ENCODE measurements at regions not wholly inside any gene's neighbourhood (a gene's known extent, or its start where the extent isn't known, plus 50 kb on each side); places are given as distances from the start of the nearest gene placed in this dataset.

DNA sequence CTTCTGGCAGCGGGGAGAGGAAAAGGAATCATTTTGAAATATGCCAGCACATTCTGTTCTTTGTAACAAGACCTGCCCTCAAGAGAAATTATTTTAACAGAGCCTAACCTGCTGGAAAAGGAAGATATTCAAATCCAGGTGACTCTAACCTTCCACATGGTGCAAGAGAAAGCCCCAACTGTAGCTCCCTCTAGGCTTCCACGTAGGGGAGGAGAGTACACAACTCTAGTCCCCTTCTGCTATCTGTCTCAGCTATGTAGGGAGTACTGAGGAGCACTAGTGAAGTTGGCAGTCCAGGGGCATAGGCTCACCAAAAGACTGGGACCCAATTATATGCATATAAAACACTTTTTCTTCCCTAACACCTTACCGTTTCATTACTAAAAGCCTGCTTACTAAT, 82.2 kb upstream of the SIX3 start:
- TF ChIP-seq, protein P1, sequence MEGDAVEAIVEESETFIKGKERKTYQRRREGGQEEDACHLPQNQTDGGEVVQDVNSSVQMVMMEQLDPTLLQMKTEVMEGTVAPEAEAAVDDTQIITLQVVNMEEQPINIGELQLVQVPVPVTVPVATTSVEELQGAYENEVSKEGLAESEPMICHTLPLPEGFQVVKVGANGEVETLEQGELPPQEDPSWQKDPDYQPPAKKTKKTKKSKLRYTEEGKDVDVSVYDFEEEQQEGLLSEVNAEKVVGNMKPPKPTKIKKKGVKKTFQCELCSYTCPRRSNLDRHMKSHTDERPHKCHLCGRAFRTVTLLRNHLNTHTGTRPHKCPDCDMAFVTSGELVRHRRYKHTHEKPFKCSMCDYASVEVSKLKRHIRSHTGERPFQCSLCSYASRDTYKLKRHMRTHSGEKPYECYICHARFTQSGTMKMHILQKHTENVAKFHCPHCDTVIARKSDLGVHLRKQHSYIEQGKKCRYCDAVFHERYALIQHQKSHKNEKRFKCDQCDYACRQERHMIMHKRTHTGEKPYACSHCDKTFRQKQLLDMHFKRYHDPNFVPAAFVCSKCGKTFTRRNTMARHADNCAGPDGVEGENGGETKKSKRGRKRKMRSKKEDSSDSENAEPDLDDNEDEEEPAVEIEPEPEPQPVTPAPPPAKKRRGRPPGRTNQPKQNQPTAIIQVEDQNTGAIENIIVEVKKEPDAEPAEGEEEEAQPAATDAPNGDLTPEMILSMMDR (IDR thresholded peaks at IDR 0.05), result no peak
- TF ChIP-seq POLR2A (IDR thresholded peaks at IDR 0.05), result no peak

All from gastroesophageal sphincter (tissue), 3 donors.